IPS-NIHi11 (cell line): ENCODE measurements at regions not wholly inside any gene's neighbourhood (a gene's known extent, or its start where the extent isn't known, plus 50 kb on each side); places are given as distances from the start of the nearest gene placed in this dataset.
A peak's percentile ranks its signal among the peaks of the same experiment; 100 is the strongest.

Source experiments
- DNase-seq: peaks from one replicate; pipeline ENCODE4 v3.0.0; 2012; ENCODE audit warnings: mixed read lengths, low spot score

- DNase-seq: no peak
Observed at GRCh38 chr3:188940573-188940932, 231.2 kb upstream of the TPRG1 start.

DNA sequence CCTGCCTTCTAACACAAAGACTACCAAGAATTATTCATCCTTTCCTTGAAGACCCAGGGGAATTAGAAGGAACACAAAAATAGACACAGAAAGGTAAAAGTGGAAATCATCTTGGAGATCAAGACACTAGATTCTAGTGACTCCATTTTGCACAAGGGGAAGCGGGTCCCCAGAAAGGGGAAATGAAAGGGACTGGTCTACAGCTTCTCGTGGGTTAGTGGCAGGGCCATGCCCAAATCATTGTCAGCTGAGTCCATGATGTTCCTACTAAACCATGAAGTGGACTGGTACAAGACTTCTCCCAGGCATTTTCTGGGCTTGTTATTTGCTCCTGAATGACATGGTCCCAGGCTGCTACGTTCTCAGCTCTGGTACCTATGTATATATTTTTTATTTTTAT, 230.7 kb upstream of the TPRG1 start:
- DNase-seq: no peak

GRCh38 chr3:188942191-188942590, 229.6 kb upstream of the TPRG1 start:
- no peak for DNase-seq

DNA sequence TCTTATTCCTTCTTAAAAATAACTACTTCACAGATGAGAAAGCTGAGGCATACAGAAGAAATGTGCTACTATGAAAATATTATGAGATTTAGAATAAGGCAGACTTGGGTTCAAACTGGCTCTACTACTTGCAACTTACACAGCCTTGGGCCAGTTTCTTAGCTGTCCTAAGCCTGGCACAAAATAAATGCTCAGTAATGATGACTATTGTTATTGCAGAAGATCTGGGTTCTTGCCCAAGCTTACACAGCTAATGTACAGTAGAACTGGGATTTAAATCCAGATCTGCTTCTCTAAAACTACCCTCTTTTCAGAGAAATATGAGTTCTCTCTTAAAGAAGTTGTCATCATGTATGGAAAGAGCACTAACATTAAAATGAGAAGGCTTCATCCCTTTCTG, 228.2 kb upstream of the TPRG1 start:
- no peak for DNase-seq

DNA sequence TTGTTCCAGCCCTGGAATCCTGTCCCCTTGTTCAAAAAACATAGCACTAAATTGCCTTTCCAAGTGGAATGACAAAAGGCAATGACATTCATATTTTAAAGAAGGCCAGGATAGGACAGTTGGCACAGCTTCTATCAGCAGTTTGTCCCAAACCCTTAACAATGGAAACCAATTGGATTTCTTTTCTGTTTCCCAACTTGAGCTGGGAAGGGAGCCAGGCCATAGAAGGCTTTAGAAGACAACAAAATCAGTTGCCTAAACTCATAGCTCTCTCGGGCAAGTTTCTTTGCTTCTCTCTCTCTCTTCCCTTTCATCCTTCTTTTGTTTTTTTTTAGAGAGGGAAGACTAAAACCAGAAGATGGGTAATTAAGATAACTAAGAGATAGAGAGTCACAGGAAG, 227.7 kb upstream of the TPRG1 start:
- no peak for DNase-seq

DNA sequence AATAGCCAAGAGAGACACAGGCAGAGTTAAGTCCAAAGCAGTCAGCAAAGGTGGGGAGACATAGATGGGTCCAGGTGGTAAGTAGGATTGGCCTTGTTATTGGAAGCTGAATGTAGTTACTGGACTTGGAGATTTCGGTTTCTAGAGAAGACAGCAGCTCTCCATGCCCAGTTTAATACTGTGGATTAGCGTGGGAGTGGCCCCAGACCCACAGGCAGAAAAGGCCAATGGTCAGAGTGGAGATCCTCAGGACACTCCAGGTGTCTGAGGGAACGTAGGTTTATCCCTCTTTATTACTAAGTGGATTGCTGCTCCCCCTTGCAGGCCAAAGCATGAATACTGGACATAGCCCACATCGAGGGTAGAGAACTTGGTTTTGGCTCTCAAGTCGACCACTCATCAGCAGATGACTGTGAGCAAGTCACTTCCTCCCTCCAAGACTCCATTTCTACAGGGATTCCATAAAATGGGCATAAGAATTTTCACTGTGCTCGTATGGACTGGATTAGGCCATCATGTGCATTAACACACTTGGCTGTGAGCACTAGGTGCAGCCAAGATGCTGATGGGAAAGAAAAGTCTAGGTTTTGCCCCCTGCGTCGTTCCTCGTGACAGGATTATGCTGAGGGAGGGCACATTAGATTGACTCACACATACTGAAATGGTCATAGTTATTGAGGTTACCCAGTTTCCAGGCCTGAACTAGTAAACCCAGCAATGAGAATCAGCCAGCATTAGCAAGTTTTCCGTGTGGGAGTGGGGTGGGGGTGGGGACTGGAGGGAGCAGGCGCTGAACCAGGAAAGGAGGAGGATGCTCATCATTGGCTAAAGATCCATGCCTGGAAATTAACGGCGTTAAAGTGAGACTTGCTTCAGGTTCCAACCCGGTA, 225.2 kb upstream of the TPRG1 start:
- no peak for DNase-seq

GRCh38 chr3:188947401-188948280, 224.1 kb upstream of the TPRG1 start:
- DNase-seq: peak; percentile 97

GRCh38 chr3:188948281-188948996, 223.3 kb upstream of the TPRG1 start:
- DNase-seq: peak; percentile 78

GRCh38 chr3:188948997-188949389, 222.8 kb upstream of the TPRG1 start:
- no peak for DNase-seq

DNA sequence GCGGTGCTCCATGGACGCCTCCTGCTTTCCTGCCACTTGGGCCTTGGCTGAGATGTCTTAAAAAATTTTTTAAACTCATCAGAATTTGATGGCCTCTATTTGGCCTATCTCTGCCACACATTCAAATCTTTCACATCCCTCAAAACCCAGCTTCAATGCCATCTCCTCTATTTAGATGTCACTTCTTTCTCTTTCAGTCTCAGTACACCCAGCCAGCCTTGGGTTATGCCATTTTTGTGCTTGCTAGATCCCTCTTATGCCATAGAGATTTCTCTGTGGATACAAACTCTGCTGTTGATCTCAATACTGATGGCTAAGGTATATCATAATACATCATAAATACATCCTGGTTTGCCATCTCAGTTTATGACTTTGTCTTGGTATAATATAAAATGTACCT, 222.3 kb upstream of the TPRG1 start:
- DNase-seq: no peak

GRCh38 chr3:188949996-188950395, 221.8 kb upstream of the TPRG1 start:
- DNase-seq: no peak

- no peak for DNase-seq
Observed at GRCh38 chr3:188950832-188951489, 220.8 kb upstream of the TPRG1 start.

DNA sequence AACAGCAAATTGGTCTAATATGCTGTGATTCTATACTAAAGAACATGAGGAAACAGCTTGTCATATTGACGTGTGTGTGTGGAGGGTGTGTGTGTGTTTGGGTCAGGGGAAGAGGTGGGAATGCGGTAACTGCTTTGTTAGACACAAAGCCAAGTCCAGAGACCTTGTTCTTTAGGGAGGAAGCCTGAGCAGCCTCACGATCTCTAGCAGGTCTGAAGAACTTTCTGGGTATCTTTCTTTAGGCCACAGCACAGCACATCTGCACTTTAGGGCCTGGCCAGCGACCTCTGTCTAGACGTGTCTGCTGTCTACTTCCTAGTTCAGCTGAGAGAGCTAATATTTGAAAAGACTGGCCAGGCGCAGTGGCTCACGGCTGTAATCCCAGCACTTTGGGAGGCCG, 220.0 kb upstream of the TPRG1 start:
- no peak for DNase-seq

GRCh38 chr3:188954590-188955208, 217.1 kb upstream of the TPRG1 start:
- DNase-seq: peak; percentile 87

DNA sequence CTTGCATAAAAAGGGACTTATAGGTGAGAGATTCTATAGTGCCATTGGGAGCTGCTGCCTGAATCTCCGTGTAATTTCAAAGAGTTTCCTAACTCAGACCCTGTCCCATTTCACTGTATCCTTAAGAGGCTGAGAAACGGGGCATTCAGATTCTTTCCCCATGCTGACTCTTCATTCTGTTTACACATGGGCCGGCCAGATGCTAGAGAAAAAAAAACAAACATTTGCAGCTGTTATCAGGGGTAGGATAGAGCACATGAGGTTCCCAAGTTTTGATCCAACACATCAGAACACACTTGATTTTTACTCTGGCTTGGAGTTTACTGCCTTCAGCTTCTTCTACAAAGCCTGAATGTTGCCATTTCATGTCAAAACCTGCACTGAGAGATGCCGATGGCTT, 215.9 kb upstream of the TPRG1 start:
- DNase-seq: no peak

- DNase-seq: peak; percentile 54
Observed at GRCh38 chr3:188956839-188957489, 214.8 kb upstream of the TPRG1 start.

- DNase-seq: no peak
Observed at GRCh38 chr3:188959013-188959412, 212.8 kb upstream of the TPRG1 start.

DNA sequence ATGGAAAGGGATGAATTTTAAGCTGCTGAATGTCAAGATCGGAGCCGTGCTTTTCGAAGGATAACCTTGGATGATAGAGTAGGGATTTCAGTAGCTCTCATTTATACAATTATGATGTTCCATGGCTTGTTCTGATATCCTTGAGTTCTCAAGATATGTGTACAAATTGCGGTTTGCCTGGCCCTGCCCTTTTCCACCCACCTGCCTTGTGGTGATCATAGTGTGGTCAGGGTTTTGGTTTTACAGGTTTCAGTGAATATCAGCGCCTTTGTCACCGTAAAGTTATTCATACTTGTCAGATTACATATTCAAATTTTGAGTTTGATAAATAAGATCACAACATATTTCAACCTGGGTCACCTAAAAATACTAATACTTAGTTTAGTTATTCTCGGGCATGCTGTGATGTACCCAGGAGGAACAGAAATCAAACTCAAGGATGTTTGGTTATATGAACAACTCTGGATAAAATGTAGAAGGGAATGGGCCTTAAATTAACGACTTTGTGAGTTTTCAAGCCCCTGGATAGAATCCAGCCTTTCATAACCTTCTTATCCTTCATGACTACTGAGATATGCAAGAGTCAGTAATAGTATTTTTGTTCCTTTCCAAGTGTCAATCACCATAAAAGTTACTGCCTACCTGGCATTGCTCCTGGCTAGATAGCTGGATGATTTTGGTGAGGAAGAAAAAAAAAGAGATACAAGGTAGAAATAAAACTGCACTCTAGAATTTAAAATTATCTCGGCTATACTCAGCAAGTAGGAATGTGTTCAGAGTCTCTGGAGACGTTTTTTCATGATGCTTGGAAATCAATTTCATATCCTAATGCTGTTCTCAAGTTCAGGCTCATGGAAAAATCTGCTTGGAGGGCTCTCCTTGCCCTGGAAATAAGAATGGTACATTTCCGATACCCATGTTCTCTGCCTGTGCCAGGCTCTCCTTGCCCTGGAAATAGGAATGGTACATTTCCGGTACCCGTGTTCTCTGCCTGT, 209.2 kb upstream of the TPRG1 start:
- no peak for DNase-seq

- no peak for DNase-seq
Observed at GRCh38 chr3:188964957-188965356, 206.8 kb upstream of the TPRG1 start.

DNA sequence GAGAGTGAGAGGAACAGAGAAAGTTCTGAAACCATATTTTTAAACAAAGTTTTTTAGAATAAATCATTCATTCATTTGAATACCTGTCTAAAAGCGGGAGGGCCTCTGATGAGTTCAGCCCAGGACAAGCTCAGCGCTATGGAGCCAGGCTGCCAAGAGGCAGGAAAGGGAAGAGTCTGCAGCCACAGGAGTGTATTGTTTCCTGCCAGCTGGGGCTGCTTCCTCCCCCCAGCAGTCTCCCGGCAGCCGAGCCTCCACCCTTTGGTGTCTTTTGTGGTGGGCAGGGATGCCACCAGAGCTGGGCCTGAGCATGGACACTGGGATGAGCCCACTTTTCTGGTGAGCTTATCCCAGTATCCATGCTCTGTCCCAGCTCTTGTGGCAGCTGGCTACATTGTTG, 199.5 kb upstream of the TPRG1 start:
- no peak for DNase-seq
